GM19397 (cell line): ENCODE measurements at regions not wholly inside any gene's neighbourhood (a gene's known extent, or its start where the extent isn't known, plus 50 kb on each side); places are given as distances from the start of the nearest gene placed in this dataset.

Experiments used
- ATAC-seq: cut with Tn5 transposase; IDR thresholded peaks from one replicate; pipeline ENCODE4 v1.9.1; 2021; ENCODE audit warnings: mild to moderate bottlenecking, moderate library complexity; ENCODE audit not compliant: unreplicated experiment

- no peak for ATAC-seq
These were observed 1106.8 kb upstream of the RAG2 start for GRCh38 chr11:37704791-37705190.

DNA sequence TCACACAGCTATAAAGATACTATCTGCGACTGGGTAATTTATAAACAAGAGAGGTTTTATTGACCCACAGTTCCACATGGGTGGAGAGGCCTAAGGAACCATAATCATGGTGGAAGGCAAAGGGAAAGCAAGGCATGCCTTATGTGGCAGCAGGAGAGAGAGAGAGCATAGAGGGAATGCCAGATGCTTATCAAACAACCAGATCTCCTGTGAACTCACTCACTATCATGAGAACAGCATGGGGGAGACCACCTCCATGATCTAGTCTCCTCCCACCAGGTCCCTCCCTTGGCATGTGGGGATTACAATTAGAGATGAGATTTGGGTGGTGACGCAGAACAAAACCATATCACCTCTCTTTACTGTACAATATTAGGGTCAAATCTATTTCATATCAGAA is 1101.6 kb upstream of the RAG2 start:
- ATAC-seq = no peak

GRCh38 chr11:37695283-37695682 is 1097.2 kb upstream of the RAG2 start:
- no peak for ATAC-seq

- ATAC-seq = no peak
These were observed 1091.9 kb upstream of the RAG2 start for GRCh38 chr11:37689951-37690350.

DNA sequence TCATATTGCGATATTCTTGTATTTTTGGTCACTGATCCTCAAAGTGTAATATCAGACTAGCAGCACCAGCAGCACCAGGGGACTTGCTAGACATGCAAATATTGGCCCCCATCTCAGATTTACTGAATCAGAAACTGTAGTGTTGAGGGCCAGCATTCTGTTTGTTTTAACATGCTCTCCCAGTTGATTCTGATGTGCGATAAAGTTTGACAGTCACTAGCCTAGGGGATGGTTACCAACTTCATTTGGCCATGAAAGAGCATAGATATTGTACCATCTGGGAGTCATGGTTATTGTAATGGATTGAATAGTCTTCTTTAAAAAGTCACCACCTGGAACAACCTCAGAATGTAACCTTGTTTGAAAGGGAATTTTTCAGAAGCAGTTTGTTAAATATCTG is 1090.4 kb upstream of the RAG2 start:
- no peak for ATAC-seq

DNA sequence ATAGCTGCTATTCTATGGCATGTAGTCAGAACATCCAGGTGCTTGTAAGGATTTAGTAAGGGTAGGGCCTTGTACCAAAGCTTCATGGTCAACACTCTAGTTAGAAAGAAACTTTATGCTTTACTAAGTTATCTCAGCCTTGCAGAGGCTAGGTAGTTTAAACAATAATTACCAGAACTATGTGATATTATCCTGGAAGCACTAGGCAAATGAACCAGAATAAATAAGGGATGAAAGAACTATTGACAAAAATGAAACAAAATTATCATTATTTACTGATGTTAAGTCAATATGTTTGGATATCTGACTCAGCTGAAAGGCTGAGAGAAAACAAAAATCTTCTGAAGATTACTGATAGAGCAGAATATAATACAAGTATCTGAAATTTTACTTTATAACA is 1089.1 kb upstream of the RAG2 start:
- ATAC-seq = no peak

DNA sequence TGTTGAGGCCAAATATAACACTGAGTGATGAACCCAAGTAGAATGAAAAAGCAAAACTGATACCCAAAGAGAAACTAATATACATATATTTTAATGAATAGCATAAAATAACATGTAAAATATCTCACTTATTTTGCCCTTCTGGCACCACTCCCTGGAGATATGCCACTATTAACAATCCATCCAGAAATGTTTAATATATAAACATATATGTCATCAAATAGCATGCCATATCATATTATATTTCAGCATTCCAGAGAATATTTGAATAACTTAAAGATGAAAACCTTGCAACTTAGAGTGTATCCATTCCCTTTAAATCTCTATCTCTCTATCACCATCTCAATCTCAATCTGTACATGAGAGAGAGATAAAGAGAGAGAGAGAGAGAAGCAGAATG is 1073.3 kb upstream of the RAG2 start:
- no peak for ATAC-seq

DNA sequence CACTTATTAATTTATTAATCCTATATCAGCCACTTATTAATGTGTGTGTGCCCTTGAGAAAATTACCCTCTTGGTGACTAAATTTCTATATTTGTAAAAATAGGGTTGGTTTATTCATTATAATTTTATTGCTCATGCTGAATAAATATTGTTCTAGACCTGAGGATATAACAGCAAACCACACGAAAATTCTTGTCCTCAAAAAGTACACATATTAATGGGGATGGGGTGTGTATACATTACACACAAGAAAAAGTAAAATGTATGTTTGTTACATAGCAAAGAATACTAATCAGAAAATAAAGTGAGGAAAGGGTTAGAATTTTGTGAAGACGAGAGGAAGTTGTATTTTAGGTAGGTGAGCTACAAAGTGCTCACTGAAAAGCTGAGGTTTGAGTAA is 1068.9 kb upstream of the RAG2 start:
- no peak for ATAC-seq

GRCh38 chr11:37657645-37658044 is 1059.6 kb upstream of the RAG2 start:
- ATAC-seq = no peak

DNA sequence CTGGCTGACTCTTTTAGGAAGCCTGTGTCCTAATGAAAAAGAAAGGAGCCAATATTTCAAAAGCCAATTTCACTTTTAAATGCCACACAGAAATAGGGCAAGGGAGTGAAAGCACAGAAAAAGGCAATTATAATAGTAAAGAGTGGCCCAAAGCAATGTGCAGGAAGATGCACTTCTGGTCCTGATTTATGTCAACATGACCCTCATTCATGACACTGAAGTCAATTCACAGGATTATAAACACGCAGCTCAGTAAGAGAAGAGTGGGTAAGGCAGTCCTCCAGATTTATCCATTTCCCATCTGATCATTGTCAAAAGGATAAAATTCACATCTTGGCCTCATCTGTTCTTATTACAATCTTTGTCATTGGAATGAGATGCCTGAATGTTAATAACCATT is 1049.7 kb upstream of the RAG2 start:
- ATAC-seq = no peak

DNA sequence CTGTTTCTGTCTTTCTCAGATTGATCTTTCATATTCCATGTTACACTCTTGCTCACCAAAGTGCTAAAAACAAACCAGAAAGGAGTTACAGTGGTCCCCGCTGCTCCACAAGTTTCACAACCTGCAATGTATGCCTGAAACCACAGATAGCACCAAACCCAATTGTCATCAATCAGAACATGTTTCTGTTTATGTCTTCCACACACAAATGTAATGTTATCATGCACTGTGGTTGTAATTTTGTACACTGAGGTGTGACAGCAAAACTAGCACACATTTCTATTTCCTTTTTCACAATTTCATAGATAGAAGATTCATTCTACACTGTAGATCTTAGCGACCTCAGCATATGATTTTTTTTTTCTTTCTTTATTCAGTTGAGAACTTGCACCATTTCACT is 1045.9 kb upstream of the RAG2 start:
- no peak for ATAC-seq

DNA sequence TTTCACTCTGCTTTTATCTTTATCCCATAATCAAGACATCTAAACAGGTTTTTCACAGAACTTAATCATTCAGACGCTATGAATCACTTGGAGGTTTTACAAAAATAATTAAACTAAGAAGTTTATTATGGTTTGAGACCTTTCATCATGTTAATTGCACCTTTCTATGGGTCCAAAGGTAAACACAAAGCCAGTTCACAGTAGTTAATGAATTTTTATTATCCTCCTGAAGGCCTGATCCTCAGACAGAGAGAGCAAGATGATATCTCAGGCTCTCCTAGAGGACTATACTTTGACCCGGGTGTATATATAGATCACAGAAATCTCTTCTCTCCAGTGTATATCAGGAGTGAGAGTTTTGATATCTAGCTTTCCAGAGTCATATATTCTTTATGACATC is 1044.3 kb upstream of the RAG2 start:
- ATAC-seq = no peak

DNA sequence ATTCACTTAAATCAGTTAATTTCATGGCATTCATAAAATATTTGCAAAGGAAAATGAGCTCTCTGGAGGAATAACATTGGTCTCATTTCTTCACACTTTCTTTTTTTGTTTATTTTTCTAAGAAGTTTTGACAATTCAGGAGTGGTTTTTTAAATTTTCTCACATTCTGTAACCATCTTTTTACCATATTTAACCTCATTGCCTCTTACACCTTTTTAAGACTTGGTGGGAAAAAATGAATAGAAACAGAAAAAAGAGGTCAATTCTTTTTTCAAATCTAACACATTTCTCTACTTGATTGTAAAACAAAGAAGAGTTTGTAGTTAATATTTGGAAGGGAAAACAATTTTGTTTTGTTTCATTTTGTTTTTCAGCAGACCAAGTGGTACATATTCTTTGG is 1034.7 kb upstream of the RAG2 start:
- no peak for ATAC-seq

- no peak for ATAC-seq
These were observed 1032.8 kb upstream of the RAG2 start for GRCh38 chr11:37630866-37631265.

GRCh38 chr11:37623778-37624177 is 1025.7 kb upstream of the RAG2 start:
- no peak for ATAC-seq

DNA sequence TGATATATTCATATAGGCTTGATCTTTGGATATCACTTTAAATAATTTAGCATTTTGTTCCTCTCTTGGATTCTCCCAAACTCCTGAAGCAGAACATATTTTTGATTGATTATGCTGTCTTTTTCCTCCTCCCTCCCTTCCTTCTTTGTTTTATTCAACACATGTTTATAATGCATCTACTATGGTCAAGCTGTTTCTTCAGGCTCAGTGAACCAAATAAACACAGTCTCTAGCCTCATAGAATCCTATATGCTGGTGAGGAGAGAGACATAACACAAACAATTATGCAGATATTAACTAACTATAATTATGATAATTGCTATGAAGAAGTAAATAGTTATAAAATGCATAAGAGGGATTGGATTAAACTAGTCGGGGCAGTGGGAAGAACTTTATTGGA is 1023.6 kb upstream of the RAG2 start:
- no peak for ATAC-seq

DNA sequence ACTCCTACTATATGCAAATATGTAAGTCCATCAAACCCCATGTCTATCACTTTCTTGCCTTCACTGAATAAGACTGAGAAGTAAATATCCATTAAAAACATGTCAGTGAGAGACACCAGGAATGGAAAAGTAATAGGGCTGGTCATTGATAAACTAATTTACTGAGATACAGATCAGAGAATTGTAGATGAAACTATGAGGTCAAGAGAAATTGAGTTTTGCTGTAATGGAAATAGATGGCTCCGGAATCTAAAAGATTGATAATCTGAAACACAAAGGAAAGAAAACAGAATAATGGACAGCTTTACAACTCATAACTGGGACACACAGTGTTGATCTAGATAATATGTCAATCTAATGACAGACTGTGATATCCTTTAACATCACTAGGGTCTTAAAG is 1018.3 kb upstream of the RAG2 start:
- no peak for ATAC-seq

DNA sequence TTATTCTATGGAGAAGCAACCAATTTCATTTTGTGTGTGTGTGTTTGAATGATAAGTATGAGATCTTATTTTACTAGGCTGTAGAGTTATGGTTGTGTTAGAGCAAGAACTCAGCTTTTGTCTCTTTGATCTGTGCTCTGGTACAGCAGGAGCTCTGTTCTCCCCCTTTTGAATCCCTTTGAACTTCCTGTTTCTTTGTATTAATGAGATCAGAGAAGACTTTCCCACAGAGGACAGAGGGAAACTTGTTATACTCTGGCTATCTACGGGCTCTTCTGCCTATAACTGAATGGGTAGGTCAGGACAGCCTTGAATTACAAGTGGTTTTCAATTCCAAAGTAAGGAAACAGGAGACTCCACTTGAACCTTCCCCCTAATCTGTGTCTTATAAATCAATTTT is 1015.0 kb upstream of the RAG2 start:
- ATAC-seq = no peak

- ATAC-seq = no peak
These were observed 1014.1 kb upstream of the RAG2 start for GRCh38 chr11:37612146-37612545.

DNA sequence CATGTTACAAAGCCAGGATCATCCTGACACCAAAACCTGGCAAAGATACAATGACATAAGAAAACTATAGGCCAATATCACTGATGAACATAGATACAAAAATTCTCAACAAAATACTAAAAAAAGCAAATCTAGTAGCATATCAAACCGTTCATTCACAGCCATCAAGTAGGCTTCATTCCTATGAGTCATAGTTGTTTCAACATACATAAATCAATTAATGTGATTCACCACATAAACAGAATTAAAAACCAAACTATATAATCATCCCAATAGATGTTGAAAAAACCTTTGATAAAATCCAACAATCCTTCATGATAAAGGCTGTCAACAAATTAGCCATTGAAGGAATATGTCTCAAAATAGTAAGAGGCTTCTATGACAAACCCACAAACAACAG is 1007.2 kb upstream of the RAG2 start:
- no peak for ATAC-seq

DNA sequence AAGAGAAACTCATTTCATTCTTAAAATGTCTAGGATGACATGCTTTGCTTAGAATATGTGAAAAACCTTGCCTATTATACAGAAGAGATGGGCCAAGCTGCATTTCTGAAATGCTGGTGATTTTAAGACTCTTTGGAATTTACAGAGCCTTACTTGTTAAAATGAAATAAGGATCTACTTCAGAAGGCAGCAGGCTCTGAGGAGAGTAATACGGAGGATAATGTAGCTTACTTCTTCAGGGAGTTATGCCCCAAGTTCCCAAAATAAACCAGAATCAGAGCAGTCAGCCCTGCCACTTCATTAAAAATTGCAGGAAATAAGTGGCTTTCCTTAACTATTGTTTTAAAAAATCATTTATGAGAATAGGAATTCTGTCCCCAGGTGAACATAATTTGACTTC is 1000.3 kb upstream of the RAG2 start:
- no peak for ATAC-seq

- no peak for ATAC-seq
These were observed 999.7 kb upstream of the RAG2 start for GRCh38 chr11:37597776-37598175.

DNA sequence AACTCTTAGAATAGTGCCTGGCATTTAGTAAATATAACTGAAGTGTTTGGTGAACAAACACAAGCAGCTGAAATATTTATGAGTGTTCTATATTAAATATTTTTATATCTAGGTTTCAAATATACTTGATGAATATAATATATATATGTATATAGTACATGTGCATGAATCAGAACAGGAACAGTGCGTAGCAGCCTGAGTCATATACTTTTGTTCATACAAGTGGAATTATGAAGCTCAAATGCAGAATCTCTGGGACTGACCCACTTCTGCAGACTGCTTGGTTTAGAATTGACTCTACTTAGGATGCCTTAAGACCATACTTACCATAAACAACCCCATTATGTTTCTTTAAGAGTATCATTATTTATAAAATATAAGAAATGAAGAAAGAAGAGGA is 997.8 kb upstream of the RAG2 start:
- no peak for ATAC-seq

- no peak for ATAC-seq
These were observed 976.3 kb upstream of the RAG2 start for GRCh38 chr11:37574361-37574760.
